Stimulated activated CD8-positive, alpha-beta memory T cell treated with anti-CD3 and anti-CD28 coated beads, Interleukin-12 subunit alpha, Interleukin-12 subunit beta, amount 100 ng/mL, for 4 hours (primary cell): ENCODE measurements at regions not wholly inside any gene's neighbourhood (a gene's known extent, or its start where the extent isn't known, plus 50 kb on each side); places are given as distances from the start of the nearest gene placed in this dataset.

Experiments used
- DNase-seq: peaks from one replicate; pipeline ENCODE4 v3.0.0-alpha.2; 2020; ENCODE audit warnings: low read depth

DNA sequence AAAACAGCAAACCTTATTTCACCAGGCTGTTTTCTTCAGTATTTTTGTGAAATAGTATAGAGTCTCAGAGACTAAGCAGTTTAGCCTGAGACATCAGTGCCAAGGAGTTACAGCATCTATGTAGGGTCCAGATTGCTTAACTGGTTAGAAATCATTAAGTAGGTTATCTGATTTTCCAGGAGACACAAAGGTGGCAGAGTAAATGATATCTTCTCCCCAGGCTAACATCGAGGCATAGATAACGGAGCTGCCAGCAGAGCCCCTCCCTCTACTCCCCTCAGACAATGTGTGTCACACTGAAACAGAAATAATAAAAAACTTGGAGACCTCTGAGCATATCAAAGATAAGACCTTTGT, 473.0 kb upstream of the CITED2 start:
- no peak for DNase-seq

DNA sequence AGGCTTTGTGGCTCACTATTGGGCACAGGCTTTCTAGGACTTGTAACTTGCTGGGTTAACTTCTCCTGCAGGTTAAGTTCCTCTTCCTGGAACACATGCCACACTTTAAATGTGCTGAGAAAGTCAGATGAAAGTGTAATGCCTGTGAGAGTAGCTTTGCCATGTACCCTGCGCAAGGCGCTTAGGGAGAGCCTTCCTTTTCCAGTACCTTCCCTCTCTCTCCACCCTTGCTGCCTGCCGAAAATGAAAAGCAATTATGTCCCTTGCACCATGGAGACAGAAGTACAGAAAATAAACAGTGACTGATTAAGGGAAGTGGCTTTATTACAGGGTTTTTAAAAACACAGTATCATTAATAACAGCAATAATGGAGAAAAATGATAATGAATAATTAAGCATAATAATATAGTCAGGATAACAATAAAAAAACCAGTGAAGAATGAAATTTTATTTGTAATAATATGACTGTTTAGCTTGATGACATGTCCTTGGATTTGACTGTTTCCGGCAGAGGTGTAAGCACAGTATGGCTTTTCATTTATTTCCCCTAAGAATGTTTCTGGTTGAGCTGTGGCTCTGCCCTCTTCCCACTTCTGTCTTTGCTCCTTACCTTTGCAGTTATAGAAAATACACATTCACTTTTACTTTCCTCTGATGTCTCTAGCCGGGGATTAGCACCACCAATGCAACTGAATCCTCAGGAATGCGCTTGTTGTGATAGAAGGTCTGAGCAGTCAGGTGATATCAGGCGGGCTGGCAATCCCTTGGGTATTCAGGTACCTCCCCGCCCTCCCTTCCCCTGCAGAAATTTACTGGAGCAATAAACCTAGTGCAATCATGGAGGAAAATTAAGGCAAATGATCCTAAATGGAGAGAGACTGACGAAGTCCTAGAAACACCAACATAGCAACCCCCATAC, 472.3 kb upstream of the CITED2 start:
- no peak for DNase-seq

DNA sequence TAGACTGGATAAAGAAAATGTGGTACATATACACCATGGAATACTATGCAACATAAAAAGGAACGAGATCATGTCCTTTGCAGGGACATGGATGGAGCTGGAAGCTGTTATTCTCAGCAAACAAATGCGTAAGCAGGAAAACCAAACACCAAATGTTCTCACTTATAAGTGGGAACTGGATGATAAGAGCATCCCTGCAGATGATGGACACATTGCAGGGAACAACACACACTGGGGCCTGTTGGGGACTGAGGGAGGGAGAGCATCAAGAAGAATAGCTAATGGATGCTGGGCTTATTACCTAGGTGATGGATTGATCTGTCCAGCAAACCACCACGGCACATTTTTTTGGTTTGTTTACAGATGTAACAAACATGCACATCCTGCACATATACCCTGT, 470.5 kb upstream of the CITED2 start:
- no peak for DNase-seq

DNA sequence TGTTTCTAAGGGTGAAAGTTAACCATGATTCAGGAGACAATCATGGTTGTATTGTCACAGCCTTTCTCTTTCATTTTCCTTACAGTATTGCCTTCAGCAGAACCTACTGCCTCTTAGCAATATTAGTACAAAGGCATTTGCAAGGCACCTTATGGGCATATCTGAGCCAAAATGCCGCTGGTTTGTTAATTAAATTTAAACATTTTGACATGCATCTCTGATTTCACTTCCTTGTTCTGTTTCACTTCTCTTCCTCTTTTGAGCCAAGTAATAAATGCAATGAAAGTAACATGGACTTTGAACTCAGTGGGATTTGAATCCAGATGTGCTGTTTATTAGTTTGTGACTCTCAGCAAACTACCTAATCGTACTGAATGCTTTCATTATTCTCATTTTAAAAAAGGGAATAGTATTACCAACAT, 467.4 kb upstream of the CITED2 start:
- DNase-seq = no peak

DNA sequence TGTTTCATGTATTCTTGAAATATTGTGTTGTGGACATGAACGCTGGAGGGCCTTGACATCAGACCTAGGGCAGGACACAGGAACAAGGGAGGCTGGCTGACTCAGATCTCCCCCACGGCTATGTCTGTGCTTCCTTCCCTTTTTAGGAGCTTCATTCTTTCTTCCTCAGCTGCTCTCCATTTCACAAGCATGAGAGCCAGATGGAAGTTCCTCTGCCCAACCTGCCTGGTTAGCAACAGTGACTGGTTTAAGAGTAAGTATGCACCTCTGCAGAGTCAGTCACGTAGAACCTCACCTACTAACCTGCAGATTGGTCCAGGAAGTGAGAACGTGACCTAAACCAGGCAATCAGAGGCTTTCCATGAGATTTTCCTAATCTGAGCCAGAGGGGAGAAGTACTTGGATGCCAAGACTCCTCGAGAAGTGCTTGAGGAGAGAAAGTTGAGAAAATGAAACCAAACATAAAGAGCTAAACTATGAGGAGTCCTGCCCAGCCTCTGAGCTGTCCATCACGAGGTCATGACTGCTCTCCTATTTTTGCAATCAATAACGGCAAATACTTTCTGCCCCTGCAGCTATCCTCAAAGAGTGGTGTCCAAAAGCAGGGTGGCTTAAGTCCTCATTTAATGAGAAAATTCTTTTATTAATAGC, 465.2 kb upstream of the CITED2 start:
- DNase-seq = no peak

DNA sequence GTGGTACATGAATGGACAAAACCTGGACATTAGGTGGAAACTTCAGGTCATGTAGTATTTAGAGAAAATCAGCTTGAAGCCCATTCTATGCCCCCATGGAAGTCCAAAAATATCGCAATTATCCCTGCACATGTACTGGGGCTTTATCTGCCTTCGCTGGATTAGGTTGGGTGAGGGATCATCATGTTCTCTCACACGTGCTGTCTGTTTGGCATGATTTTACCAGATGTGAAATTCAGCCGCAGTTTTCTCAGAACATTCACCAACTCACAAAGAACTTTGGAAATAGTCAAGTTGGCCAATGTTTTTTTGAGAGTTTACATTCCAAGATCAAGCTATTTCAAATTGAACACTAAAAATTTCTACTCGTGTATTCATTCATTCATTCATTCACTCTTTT, 459.8 kb upstream of the CITED2 start:
- no peak for DNase-seq

DNA sequence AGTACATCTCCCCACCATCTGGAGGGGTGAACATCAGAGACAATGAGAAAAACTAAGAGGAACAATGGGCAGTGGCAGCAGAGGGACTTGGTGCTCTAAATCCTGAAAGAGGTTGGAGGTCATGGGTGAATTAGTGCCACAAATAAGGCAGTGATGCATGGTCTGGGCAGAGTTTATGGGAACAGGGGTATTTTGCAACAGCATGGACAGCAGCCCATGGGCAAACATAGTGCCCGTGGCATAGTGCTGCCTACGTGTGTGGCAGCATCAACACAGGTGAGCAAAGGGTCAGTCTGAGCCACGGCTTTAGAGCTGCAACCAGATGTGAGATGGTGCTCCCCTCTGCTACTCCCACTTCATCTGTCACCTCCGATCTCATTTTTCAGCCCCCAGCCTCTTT, 459.1 kb upstream of the CITED2 start:
- no peak for DNase-seq

DNA sequence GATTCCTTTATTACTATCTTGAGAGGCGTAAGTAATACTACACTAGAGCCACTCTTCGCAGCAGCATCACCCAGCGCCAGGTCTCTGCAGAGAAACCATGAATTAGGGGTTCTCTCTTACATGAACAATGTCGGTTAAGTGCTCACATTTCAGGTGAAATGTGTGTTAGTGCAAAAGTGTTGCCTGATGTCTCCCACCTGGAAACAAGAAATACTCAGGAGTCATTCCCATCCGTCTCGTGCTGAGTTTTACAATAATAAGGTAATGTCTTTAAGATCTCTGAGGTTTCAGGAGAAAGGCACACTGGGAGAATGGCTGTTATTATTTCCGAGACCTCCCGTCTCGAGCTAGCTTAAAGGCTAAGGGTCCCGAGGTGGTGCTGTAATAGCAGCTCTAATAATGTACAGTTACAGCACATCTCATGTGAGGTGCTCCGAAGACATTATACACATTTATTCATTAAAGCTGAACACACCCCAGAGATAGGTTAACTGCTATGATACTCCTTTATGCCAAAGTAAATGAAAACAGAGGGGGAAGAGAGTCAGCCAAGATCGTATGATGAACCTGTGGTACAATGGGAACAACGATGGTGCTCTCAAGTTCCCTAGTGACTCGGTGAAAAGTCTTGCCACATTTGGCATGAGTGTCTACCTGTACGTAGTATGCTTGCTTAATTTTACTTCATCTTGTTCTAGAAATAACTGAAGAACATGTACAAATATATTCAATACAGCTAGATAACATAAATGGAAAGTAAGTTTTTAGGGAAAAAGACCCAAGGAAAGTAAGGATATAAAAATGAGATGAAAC, 458.3 kb upstream of the CITED2 start:
- DNase-seq = no peak

DNA sequence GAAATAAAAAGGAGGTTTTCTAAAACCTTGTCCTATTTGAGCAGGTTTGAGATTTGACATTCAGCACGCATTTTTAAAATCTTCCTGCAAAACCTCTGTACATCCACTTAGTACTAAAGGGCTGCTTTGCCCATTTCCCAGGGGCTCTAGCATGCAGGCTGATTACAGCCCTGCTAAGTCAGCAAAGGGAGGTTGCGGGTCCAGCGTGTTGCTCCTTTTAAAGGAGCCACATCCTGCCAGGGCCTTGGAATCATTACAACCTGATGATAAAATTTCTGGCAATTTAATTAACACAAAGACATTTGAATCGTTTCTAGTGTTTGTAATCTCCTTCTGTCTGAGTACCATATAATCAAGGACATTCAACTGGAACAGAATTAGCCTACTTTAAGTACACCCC, 455.1 kb upstream of the CITED2 start:
- no peak for DNase-seq

DNA sequence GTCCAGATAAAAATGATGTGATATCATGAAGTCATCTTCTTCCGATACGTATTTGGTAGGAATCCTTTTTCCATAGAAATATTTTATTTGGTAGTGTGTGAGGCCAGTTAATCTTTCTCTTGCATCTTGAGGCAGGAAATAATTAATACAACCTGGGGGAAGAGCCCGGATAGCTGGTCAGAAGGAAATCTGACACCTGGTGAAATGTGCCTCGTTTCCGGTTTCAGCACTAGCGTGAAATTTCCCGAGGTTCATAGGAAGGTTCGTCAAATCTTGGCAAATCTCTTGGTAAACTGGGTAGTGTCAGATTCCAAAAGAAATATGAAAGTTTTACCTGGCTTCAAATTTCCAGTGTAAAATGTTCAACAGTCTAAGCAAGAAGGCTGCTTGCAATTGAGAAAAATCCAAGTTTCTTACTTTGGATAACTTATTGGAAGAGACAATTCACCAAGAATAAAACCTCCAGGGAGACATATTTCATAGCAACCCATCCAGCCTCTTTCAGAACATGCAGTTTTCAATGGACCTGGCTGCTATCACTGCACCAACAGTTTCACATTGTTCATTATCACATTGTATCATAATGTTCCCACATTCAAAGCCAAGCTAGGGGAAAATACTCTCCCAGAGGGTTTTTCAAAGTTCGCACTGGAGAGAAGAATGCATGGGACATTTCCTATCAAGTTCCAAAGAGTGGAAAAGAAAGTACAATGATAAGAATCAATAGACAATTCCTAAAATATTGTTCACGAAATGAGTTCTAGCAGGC, 454.5 kb upstream of the CITED2 start:
- DNase-seq = no peak

DNA sequence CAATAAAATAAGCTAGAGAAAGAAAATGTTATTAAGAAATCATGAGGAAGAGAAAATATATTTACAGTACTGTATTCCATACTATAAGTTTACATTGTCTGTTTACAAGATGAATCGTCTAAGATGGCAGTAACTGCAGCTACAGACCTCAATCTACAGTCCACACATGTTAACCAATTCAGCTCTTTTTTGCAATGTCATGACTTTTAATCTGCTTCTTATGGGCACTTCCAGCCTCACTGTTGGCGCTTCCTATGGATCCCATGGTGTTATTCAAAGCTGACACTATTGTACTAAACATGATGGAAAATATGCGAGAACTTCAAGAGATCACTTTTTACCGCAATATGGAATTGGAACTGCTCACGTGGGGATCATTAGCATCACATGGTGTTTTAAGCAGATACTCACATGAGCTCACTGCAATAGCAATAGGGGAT, 451.5 kb upstream of the CITED2 start:
- DNase-seq = no peak

DNA sequence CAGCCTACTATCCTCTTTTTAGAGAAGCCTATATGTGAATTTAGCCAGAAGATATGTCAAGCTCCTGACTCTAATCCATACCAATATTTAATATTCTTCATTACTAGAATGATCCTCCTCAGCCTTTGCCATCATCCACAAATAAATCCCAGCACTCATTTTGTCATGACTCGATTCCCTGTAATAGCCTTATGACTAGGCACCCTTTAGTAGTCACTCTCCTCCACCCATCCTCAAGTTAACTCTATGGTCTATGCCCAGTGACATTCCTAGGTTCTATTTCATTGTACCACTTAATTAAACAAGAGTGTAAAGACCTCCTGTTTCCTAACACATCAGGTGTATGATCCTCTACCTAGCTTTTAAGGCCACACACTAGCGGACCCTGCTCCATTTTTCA, 450.4 kb upstream of the CITED2 start:
- no peak for DNase-seq

DNA sequence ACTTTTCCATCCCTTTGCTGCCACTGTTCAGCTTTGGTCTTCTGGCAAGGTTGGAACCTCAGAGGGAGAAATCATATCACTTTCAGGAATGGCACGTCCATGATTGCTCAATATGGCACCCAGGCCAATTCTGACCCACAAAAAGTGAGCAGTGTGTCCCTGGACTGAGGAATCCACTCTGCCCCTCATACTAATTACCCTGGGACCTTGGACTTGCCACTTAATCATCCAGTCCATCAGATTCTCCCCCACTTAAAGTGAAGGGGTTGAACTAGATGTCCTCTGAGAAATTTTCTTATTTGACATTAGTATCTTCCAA, 449.3 kb upstream of the CITED2 start:
- DNase-seq = no peak

DNA sequence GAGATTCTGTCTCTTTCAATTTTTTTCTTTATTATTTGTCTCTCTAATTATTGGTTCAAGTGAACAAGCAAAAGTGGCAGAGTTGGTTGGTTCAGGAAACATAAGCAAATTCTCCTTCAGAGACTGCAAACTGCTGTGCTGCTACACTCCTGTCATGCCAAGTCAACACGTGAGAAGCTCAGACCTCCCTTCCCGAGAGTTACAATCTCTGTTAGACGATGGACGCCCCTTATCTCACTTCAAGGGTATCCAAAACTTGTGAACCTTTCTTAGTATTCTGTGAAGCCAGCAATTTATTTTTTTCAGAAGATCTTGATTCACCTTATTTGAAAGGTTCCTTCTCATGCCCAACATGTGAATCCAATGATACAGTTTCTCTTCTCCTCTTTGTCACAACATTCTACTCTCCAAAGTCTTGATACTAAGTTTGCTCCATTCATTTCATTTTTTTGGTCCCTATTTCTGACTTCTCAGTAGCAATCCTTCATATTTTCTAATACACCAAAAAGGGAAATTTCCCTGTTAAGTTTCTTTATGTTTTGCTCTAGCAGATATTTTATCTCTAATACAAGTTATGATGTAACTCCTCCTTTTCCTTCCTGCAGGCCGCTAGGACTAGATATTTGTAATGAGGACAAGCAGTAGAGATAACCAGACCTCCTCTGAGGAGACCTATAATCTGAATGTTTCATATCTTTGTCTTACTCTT, 448.8 kb upstream of the CITED2 start:
- DNase-seq = no peak

DNA sequence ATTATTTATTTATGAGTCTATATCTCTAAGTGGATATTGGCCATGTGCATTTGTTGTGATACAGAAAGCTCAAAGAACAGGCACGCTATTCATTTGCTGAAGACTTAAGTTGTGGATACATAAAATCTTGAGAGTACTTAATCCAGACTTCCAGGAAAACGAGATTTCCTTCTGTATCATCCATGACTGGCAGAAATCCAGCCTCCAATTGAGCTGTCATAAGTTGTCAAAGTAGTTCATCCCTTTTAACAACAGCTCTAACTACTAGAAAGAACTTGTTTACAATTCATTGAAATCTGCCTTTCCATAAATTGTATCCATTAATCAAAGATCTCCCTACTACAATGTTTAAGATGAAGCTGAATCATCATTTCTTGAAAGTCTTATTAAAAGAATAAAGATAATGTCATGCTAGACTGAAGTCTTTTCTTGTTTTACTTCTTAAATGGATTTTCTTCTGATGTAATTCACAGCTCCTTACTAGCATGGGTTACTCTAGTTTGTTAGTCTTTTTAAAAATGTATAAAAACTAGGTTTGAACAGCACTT, 447.3 kb upstream of the CITED2 start:
- DNase-seq = no peak

DNA sequence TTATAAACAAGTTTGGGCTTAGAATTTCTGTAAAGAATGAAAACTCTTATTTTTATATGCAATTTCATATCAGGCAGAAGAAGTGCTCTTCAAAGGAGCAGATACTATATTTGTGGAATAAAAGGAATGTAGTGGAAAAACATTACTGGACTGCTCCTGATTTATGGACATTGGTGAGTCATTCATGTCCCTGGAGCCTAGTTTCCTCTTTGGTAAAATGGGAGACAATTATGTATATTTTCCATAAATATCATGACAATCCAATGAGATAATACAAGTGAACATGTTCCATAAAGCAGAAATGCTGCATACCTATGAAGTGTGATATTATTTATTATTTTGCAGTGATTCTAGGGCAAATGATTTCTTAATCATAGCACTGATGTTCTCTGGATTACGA, 445.8 kb upstream of the CITED2 start:
- no peak for DNase-seq

DNA sequence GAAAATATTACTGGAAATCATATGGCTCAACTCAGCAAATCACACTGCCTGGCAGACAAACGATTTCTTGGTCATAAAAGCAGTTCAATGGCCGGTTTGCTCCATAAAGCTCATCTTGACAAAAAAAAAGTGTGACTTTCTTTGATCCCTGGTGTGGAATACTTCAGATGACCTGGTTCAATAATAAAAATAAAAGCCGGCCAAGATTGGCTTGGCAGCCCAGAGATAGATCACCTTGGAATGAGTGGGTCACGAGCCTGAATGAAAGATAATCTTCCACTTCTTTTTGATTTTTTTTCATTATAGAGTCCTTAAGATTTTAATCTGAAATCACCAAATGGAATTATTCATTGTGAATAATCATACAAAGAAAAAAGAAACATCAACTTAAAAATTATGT, 445.3 kb upstream of the CITED2 start:
- no peak for DNase-seq

DNA sequence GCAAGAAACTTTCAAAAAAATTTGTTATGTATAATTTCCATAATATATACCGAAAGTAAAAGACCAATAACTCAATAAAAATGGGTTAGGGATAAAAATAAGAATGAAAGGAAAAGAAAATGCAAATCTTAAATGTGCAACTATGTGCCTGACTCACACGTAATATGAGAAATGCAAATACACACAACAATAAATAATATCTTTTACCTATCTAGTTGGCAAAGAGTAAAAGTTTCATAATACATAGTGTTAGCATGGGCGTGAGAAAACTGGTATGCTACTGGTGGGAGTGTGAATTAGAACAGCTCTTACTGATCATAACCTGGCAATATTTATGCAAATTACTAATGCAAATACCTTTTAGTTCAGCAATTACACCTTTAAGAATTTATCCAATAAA, 438.5 kb upstream of the CITED2 start:
- no peak for DNase-seq

DNA sequence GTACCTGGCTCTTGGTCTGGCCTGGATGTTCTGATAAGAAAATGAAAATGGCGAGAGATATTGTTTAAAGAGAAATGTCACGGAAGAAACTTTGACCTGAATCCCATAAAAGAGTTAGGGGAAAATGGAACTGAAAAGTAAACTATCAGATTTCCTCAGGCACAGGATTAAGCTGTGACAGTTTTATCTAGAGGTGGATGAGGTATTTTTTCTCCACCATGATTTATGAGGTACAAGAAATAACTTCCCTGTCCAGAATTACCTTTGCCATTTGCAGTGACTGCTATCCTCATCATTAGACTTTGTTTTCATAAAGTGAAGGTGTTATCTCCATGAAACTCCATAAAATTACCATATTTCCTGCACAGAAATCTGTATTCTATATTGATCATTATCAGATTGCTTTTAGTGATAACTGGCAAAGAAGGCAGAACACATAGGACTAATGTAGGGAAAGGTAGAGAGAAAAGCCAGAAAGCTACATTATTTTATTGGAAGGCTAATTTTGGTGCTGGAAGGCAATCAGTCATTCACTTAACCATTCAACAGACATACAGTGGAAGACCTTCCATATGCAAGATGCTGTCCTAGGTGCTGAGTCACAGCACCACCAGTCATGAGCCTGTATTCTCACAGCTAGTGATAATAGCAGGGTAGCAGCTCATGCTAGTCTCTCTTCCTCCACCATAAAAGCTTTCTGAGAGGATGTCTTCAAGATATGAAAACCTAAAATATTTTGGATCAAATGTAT, 427.3 kb upstream of the CITED2 start:
- DNase-seq = no peak

DNA sequence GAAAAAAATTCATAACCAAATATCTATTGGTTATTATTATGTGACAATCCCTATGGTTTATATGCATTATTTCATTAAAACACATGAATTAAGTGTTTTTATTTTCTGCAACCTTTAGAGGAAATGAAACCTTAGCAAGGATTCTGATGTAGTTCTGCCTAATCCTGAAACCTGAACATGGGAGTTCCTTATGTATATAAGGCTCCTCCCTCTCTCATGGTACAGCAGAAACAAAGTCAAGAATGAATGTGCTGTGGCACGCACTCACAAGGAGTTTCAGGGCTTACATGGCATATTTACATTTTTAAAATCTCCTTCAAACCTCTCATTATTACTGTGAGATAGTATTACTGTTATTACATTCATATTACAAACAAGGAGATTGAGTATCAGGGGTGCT, 426.4 kb upstream of the CITED2 start:
- DNase-seq = no peak

DNA sequence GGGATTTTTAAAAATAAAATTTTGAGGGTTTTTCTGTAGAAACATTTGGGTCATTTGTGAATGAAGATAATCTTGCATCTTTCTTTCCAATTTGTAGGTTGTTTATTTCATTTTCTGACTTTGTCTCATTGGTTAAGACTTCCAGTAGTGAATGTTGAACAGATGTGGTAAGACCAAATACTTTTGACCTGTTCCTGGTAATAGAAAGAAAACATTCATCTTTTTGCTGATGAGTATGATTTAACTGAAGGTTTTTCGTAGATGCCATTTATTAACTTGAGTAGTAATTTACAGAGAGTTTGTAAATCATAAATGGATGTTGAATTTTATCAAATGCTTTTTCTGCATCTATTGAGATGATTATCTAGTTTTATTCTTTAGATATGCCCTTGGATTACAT, 416.1 kb upstream of the CITED2 start:
- no peak for DNase-seq
